ENCODE measurements at regions not wholly inside any gene's neighbourhood (a gene's known extent, or its start where the extent isn't known, plus 50 kb on each side); places are given as distances from the start of the nearest gene placed in this dataset.

- Histone ChIP-seq H3K27ac (no peak overlapping the region), H3K9me3 (no peaks in the 10 kb centered on the region), H3K4me3 (no peak overlapping the region), H3K36me3 (no peaks in the 10 kb centered on the region), H3K27me3 (no peaks in the 10 kb centered on the region), H3K4me1 (no peaks in the 10 kb centered on the region)
- in situ Hi-C loops (cut with MboI; ENCODE audit: low sequenced_read_pairs in 4 of 4) (no loop called here), intact Hi-C loops (cut with DNase I; ENCODE audit: low total_unique reads) (no loop called here)
- TF ChIP-seq POLR2A (IDR thresholded peaks at IDR 0.05) = no peak
- TF ChIP-seq CTCF (IDR thresholded peaks at IDR 0.05 in 4 of 5, conservative IDR thresholded peaks at IDR 0.05 in 1 of 5) = no peak
- no peak for DNase-seq
- ATAC-seq = no peak
These were observed 255.6 kb upstream of the IRX2 start for GRCh38 chr5:3006961-3007551.

GRCh38 chr5:3006526-3006925 lies 255.0 kb upstream of the IRX2 start:
- no peak for TF ChIP-seq CTCF (IDR thresholded peaks at IDR 0.05 in 4 of 5, conservative IDR thresholded peaks at IDR 0.05 in 1 of 5)
- TF ChIP-seq POLR2A (IDR thresholded peaks at IDR 0.05) = no peak
- no peaks in the 10 kb centered on the region for H3K9me3 ChIP-seq
- no peaks in the 10 kb centered on the region for H3K36me3 ChIP-seq
- DNase-seq (no peak), ATAC-seq (no peak)
- no peak overlapping the region for H3K4me3 ChIP-seq
- no peaks in the 10 kb centered on the region for H3K27me3 ChIP-seq
- in situ Hi-C loops (cut with MboI; ENCODE audit: low sequenced_read_pairs in 4 of 4) (no loop called here), intact Hi-C loops (cut with DNase I; ENCODE audit: low total_unique reads) (no loop called here)
- H3K27ac ChIP-seq = no peak overlapping the region
- H3K4me1 ChIP-seq = no peaks in the 10 kb centered on the region

- Histone ChIP-seq H3K9me3 (no peaks in the 10 kb centered on the region), H3K27me3 (no peaks in the 10 kb centered on the region), H3K27ac (no peak overlapping the region), H3K4me1 (no peaks in the 10 kb centered on the region), H3K4me3 (no peak overlapping the region), H3K36me3 (no peaks in the 10 kb centered on the region)
- in situ Hi-C loops (cut with MboI; ENCODE audit: low sequenced_read_pairs in 4 of 4) (no loop called here), intact Hi-C loops (cut with DNase I; ENCODE audit: low total_unique reads) (no loop called here)
- no peak for ATAC-seq
- no peak for DNase-seq
- TF ChIP-seq POLR2A (IDR thresholded peaks at IDR 0.05) (no peak), CTCF (IDR thresholded peaks at IDR 0.05 in 4 of 5, conservative IDR thresholded peaks at IDR 0.05 in 1 of 5) (no peak)
These were observed 253.0 kb upstream of the IRX2 start for GRCh38 chr5:3004361-3005080.

GRCh38 chr5:3002230-3002629 lies 250.8 kb upstream of the IRX2 start:
- Histone ChIP-seq H3K4me1 (no peaks in the 10 kb centered on the region), H3K4me3 (no peak overlapping the region), H3K9me3 (no peaks in the 10 kb centered on the region), H3K27ac (no peak overlapping the region), H3K36me3 (no peaks in the 10 kb centered on the region), H3K27me3 (no peaks in the 10 kb centered on the region)
- in situ Hi-C loops (cut with MboI; ENCODE audit: low sequenced_read_pairs in 4 of 4) = no loop called here
- intact Hi-C loops (cut with DNase I; ENCODE audit: low total_unique reads) = no loop called here
- ATAC-seq (no peak), DNase-seq (no peak)
- no peak for TF ChIP-seq POLR2A (IDR thresholded peaks at IDR 0.05)
- no peak for TF ChIP-seq CTCF (IDR thresholded peaks at IDR 0.05 in 4 of 5, conservative IDR thresholded peaks at IDR 0.05 in 1 of 5)
